Loucy (cell line): ENCODE measurements at regions not wholly inside any gene's neighbourhood (a gene's known extent, or its start where the extent isn't known, plus 50 kb on each side); places are given as distances from the start of the nearest gene placed in this dataset.
"Not testable (repeated sequence)": the region's sequence is repeated elsewhere in the genome, so short reads cannot be mapped to it uniquely, and the experiment has no call there.

ENCODE experiments used
- H2AFZ ChIP-seq: fragments of 200-600 bp; sonication (generic); 2 replicates; pipeline ENCODE4 v1.6.0; 2016; ENCODE audit warnings: antibody characterized with exemption, mild to moderate bottlenecking, low read length, moderate library complexity
- H3F3A ChIP-seq: fragments of 200-600 bp; 2 replicates; pipeline ENCODE4 v1.6.0; 2016; ENCODE audit warnings: antibody characterized with exemption, low read depth, mild to moderate bottlenecking
- H3K27me3 ChIP-seq: fragments of 200-600 bp; sonication (generic); 2 replicates; pipeline ENCODE4 v1.6.1; 2014; ENCODE audit warnings: low read length, mild to moderate bottlenecking; ENCODE audit not compliant: insufficient read depth, poor library complexity, severe bottlenecking
- H3K36me3 ChIP-seq: fragments of 200-600 bp; sonication (generic); 2 replicates; pipeline ENCODE4 v1.6.1; 2016; ENCODE audit warnings: low read length; ENCODE audit not compliant: insufficient read depth
- H3K4me1 ChIP-seq: fragments of 200-600 bp; sonication (generic); 2 replicates; pipeline ENCODE4 v1.5.1; 2014; ENCODE audit warnings: low read length, mild to moderate bottlenecking; ENCODE audit not compliant: insufficient read depth, poor library complexity, severe bottlenecking
- H3K4me2 ChIP-seq: fragments of 200-600 bp; sonication (generic); 2 replicates; pipeline ENCODE4 v1.6.0; 2014; ENCODE audit warnings: antibody characterized with exemption, low read length, low read depth, mild to moderate bottlenecking; ENCODE audit not compliant: poor library complexity, severe bottlenecking
- H3K4me3 ChIP-seq: fragments of 200-600 bp; sonication (generic); 2 replicates; pipeline ENCODE4 v1.5.1; 2014; ENCODE audit warnings: low read length, mild to moderate bottlenecking, mixed read lengths; ENCODE audit not compliant: poor library complexity, severe bottlenecking
- H3K79me2 ChIP-seq: fragments of 200-600 bp; sonication (generic); 2 replicates; pipeline ENCODE4 v1.6.1; 2014; ENCODE audit warnings: low read length; ENCODE audit not compliant: insufficient read depth
- H3K9ac ChIP-seq: fragments of 200-600 bp; sonication (generic); 2 replicates; pipeline ENCODE4 v1.6.0; 2014; ENCODE audit warnings: mild to moderate bottlenecking, low read depth, low read length, moderate library complexity; ENCODE audit not compliant: poor library complexity, severe bottlenecking
- H3K9me2 ChIP-seq: fragments of 200-600 bp; sonication (generic); replicated peaks from 2 replicates; pipeline ENCODE4 v1.6.1; 2016; ENCODE audit warnings: low read depth, low read length, mixed read lengths
- H3K9me3 ChIP-seq: fragments of 200-600 bp; sonication (generic); 2 replicates; pipeline ENCODE4 v1.6.1; 2014; ENCODE audit warnings: mild to moderate bottlenecking, antibody characterized with exemption, low read length, low read depth; ENCODE audit not compliant: insufficient read depth
- H4K20me1 ChIP-seq: fragments of 200-600 bp; sonication (generic); 2 replicates; pipeline ENCODE4 v1.6.0; 2014; ENCODE audit warnings: antibody characterized with exemption, low read length, mild to moderate bottlenecking; ENCODE audit not compliant: insufficient read depth, poor library complexity, severe bottlenecking
- EZH2phosphoT487 ChIP-seq: fragments of 200-600 bp; IDR thresholded peaks from 2 replicates; pipeline ENCODE4 v1.6.1; 2018; ENCODE audit warnings: antibody characterized with exemption, mild to moderate bottlenecking, moderate library complexity, borderline replicate concordance
- TF ChIP-seq, protein P1 (sequence below): fragments of 200-600 bp; sonication (generic); conservative IDR thresholded peaks from 2 replicates; pipeline ENCODE4 v1.5.1; 2014; ENCODE audit warnings: mild to moderate bottlenecking, antibody characterized with exemption, low read length

DNA sequence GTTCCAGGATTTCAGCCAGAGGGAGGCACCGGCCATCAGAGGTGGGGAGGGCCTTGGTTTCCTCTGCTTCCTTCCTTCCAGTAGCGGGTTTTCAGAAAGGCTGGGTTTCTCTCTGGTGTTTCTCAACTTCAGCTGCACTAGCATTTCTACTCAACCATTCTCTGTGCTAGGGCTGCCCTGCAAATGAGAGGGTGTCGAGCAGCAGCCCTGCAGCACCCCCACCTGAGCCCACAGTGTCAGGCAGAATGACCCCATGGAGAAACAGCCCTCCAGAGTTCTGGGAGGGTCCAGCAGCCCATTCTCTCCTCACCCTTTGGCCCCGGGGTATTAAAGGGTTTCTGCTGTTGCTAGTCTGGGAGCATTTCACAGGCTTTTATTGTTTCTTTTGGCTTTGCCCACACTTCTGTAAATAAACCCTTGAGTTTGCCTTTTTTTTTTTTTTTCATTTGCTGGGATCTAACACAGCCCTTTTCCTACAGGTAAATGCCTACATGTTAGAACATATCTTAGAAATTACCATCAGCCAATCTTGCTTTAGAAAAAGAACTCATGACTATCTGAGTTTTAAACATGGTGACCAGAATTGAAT lies 151.5 kb upstream of the VIPR2 start:
- Histone ChIP-seq H3K79me2 (no peaks in the 10 kb centered on the region), H3K4me3 (no peak overlapping the region), H3K4me1 (no peaks in the 10 kb centered on the region), H3K4me2 (no peak overlapping the region), H3F3A (no peaks in the 10 kb centered on the region), H3K9ac (no peak overlapping the region), H3K36me3 (no peaks in the 10 kb centered on the region), H3K27me3 (no peaks in the 10 kb centered on the region), H2AFZ (no peak overlapping the region), H3K9me2 (no peaks in the 10 kb centered on the region), H3K9me3 (peaks cover 4% of the 10 kb centered on the region; the same call in 1 of the 2 replicates), H4K20me1 (no peaks in the 10 kb centered on the region)
- no peak for TF ChIP-seq EZH2phosphoT487
- TF ChIP-seq, protein P1, sequence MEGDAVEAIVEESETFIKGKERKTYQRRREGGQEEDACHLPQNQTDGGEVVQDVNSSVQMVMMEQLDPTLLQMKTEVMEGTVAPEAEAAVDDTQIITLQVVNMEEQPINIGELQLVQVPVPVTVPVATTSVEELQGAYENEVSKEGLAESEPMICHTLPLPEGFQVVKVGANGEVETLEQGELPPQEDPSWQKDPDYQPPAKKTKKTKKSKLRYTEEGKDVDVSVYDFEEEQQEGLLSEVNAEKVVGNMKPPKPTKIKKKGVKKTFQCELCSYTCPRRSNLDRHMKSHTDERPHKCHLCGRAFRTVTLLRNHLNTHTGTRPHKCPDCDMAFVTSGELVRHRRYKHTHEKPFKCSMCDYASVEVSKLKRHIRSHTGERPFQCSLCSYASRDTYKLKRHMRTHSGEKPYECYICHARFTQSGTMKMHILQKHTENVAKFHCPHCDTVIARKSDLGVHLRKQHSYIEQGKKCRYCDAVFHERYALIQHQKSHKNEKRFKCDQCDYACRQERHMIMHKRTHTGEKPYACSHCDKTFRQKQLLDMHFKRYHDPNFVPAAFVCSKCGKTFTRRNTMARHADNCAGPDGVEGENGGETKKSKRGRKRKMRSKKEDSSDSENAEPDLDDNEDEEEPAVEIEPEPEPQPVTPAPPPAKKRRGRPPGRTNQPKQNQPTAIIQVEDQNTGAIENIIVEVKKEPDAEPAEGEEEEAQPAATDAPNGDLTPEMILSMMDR, result no peak

DNA sequence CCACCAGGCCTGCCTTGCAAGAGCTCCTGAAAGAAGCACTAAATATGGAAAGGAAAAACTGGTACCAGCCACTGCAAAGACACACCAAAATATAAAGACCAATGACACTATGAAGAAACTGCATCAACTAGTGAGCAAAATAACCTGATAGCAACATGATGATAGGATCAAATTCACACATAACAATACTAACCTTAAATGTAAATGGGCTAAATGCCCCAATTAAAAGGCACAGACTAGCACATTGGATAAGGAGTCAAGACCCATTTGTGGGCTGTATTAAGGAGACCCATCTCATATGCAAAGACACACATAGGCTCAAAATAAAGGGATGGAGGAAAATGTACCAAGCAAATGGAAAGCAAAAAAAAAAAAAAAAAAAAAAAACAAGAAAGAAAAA lies 141.8 kb upstream of the VIPR2 start:
- not testable (repeated sequence) for H3K36me3 ChIP-seq, H3K4me2 ChIP-seq, H3K79me2 ChIP-seq, H3K4me3 ChIP-seq, H4K20me1 ChIP-seq, H3K9ac ChIP-seq, H2AFZ ChIP-seq, H3F3A ChIP-seq, H3K27me3 ChIP-seq, H3K4me1 ChIP-seq, H3K9me2 ChIP-seq
- peaks cover 24% of the 10 kb centered on the region; the same call in 1 of the 2 replicates for H3K9me3 ChIP-seq

DNA sequence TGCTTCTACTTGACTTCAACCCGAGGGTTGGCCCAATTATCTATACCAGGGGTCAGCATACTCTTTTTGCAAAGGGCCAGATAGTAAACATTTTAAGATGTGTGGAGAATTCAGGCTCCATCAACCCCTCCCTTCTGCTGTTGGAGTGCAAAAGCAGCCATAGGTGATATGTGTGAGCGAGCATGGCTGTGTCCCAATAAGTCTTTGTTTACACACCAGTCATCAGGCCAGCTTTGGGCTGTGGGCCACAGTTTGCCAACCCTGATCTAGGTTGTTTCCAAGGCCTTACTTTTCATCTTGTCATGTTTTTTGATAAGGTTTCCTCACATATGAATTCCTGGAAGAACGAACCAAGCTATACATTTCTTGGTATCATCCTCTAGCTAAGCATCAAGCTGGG lies 136.9 kb upstream of the VIPR2 start:
- Histone ChIP-seq H4K20me1 (no peaks in the 10 kb centered on the region), H3K9ac (no peak overlapping the region)
- TF ChIP-seq, protein P1, result no peak
- no peak for TF ChIP-seq EZH2phosphoT487

DNA sequence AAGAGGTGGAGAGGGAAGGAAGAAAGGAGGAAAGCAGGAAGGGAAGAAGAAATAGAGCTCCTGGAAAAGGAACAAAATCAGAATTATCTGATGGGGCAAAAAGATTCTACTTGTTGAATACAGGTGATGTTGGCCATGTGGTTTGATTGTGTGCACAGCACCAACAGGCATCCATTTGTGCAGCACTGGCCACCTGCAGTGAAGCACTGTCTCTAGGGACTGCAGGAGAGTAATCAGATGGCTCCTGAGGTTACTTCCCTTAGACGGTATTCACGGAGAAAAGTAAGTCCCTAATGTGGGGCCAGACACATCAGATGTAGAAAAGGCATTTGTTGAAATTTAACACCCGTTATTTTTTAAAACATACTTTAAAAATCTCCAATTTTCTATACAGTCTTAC lies 135.3 kb upstream of the VIPR2 start:
- H3K9ac ChIP-seq, result no peak overlapping the region
- no peaks in the 10 kb centered on the region for H3F3A ChIP-seq
- no peak overlapping the region for H3K4me3 ChIP-seq
- H3K9me2 ChIP-seq, result no peaks in the 10 kb centered on the region
- no peaks in the 10 kb centered on the region for H3K36me3 ChIP-seq
- peaks cover 44% of the 10 kb centered on the region; the same call in 1 of the 2 replicates for H3K9me3 ChIP-seq
- no peaks in the 10 kb centered on the region for H3K79me2 ChIP-seq
- H2AFZ ChIP-seq, result no peak overlapping the region
- TF ChIP-seq, protein P1, result no peak
- no peak for TF ChIP-seq EZH2phosphoT487
- no peaks in the 10 kb centered on the region for H3K4me1 ChIP-seq
- H3K4me2 ChIP-seq, result no peak overlapping the region
- no peaks in the 10 kb centered on the region for H3K27me3 ChIP-seq
- no peaks in the 10 kb centered on the region for H4K20me1 ChIP-seq

More for the DNA sequence above, 136.9 kb upstream of the VIPR2 start:
- Histone ChIP-seq H3K4me3 (no peak overlapping the region), H3K27me3 (no peaks in the 10 kb centered on the region), H3F3A (no peaks in the 10 kb centered on the region), H3K79me2 (no peaks in the 10 kb centered on the region), H3K36me3 (no peaks in the 10 kb centered on the region), H3K9me3 (peaks cover 39% of the 10 kb centered on the region; the same call in 1 of the 2 replicates), H3K9me2 (no peaks in the 10 kb centered on the region), H2AFZ (no peak overlapping the region), H3K4me2 (no peak overlapping the region), H3K4me1 (no peaks in the 10 kb centered on the region)
